HepG2 (cell line): ENCODE measurements at regions not wholly inside any gene's neighbourhood (a gene's known extent, or its start where the extent isn't known, plus 50 kb on each side); places are given as distances from the start of the nearest gene placed in this dataset.

Source experiments
- ATAC-seq: fragments of 200-7000 bp; cut with Tn5 transposase; 3 replicates; pipeline ENCODE4 v1.9.1; 2020; ENCODE audit warnings: mild to moderate bottlenecking, moderate library complexity
- BruUV-seq: library from RNA; stranded (reverse); fragments of 400-500 nt; replicated peaks from 2 replicates; lab custom pipeline; 2021; lab: Mats Ljungman, UMichigan
- CTCF ChIA-PET: fragments of 300-600 bp; formaldehyde crosslinking; extraction: SDS; loops from one replicate; lab custom pipeline; 2021; ENCODE audit warnings: low total read pairs, inconsistent platforms, low intra/inter-chr PET ratio; lab: Yijun Ruan, JAX
- POLR2A ChIA-PET: fragments of 350-600 bp; sonication (Branson Sonifier 250); formaldehyde crosslinking; loops from one replicate; lab custom pipeline; 2020; ENCODE audit warnings: antibody characterized with exemption, inconsistent platforms; lab: Yijun Ruan, JAX
- DNase-seq: peaks from one replicate; pipeline ENCODE4 v3.0.0-alpha.2; 2015; ENCODE audit warnings: low spot score
- FAIRE-seq: peaks from 3 replicates; lab custom pipeline; 2011; peaks lifted over from hg19 to GRCh38; lab: Jason Lieb, UNC
- H2AFZ ChIP-seq: one replicate; pipeline ENCODE4 v1.6.1; 2011; ENCODE audit warnings: low read length, inconsistent platforms
- H3K27ac ChIP-seq: fragments of 300-600 bp; 3 replicates; pipeline ENCODE4 v1.8.0; 2011; ENCODE audit warnings: mixed run types, mild to moderate bottlenecking, mixed read lengths, low read length, inconsistent platforms; ENCODE audit not compliant: insufficient read depth; ENCODE audit errors: extremely low read length
- H3K27me3 ChIP-seq, 2 experiments: fragments of 200-600 bp in 1 of 2; 2 replicates in 1 of 2; 3 replicates in 1 of 2; pipeline versions ENCODE4 v1.6.0 to v1.8.0; 2011; ENCODE audit warnings: low read length in 2 of 2, mild to moderate bottlenecking in 2 of 2, moderate library complexity in 2 of 2, inconsistent platforms in 1 of 2; ENCODE audit not compliant: insufficient read depth in 2 of 2, control insufficient read depth in 1 of 2
- H3K36me3 ChIP-seq, 2 experiments: fragments of 200-600 bp in 1 of 2; replicated peaks in 1 of 2; 2 replicates in 1 of 2; 3 replicates in 1 of 2; pipeline versions ENCODE4 v1.5.1 to v1.8.0; 2011; ENCODE audit warnings: low read length in 2 of 2, inconsistent platforms in 1 of 2; ENCODE audit not compliant: insufficient read depth in 2 of 2, control insufficient read depth in 1 of 2
- H3K4me1 ChIP-seq: 2 replicates; pipeline ENCODE4 v1.5.1; 2012; ENCODE audit warnings: low read length, inconsistent platforms; ENCODE audit not compliant: insufficient read depth
- H3K4me2 ChIP-seq: 2 replicates; pipeline ENCODE4 v1.6.0; 2011; ENCODE audit warnings: low read depth, low read length, inconsistent platforms
- H3K4me3 ChIP-seq, 3 experiments: fragments of 200-600 bp in 1 of 3; sonication (generic), shearing (Covaris generic) in 1 of 3; replicated peaks in 1 of 3; 2 replicates each; pipeline ENCODE4 v1.5.1; 2011 to 2016; ENCODE audit warnings: low read length in 3 of 3, inconsistent platforms in 2 of 3, low read depth in 2 of 3, mild to moderate bottlenecking in 2 of 3, control low read depth in 1 of 3, mixed read lengths in 1 of 3; ENCODE audit not compliant: insufficient read depth in 1 of 3
- H3K79me2 ChIP-seq: one replicate; pipeline ENCODE4 v1.6.1; 2011; ENCODE audit warnings: low read length, inconsistent platforms; ENCODE audit not compliant: insufficient read depth
- H3K9ac ChIP-seq: 2 replicates; pipeline ENCODE4 v1.6.0; 2011; ENCODE audit warnings: mild to moderate bottlenecking, low read depth, low read length, inconsistent platforms; ENCODE audit not compliant: insufficient read depth
- H3K9me3 ChIP-seq: 2 replicates; pipeline ENCODE4 v1.5.1; 2012; ENCODE audit warnings: mild to moderate bottlenecking, low read length
- H4K20me1 ChIP-seq: 2 replicates; pipeline ENCODE4 v1.6.0; 2011; ENCODE audit warnings: inconsistent platforms, mild to moderate bottlenecking, low read length, moderate library complexity; ENCODE audit not compliant: insufficient read depth
- BCLAF1 ChIP-seq: fragments of 450-650 bp; IDR thresholded peaks from 2 replicates; pipeline ENCODE4 v1.6.1; 2017; ENCODE audit warnings: mild to moderate bottlenecking
- BRF2 ChIP-seq: sonication (generic); formaldehyde crosslinking; IDR thresholded peaks from 2 replicates; pipeline ENCODE4 v1.8.1; 2022; ENCODE audit warnings: mild to moderate bottlenecking, missing genetic modification reagents
- CBX1 ChIP-seq: IDR thresholded peaks from one replicate; pipeline ENCODE4 v1.6.1; 2016; ENCODE audit warnings: antibody characterized with exemption, low read depth
- HCFC1 ChIP-seq: fragments of 150-350 bp; IDR thresholded peaks from 2 replicates; pipeline ENCODE4 v1.6.1; 2014; ENCODE audit warnings: low read depth, low read length
- IRF1 ChIP-seq: sonication (generic); formaldehyde crosslinking; IDR thresholded peaks from 2 replicates; pipeline ENCODE4 v1.4.0; 2020; ENCODE audit warnings: low read depth, mild to moderate bottlenecking, missing genetic modification reagents
- JARID2 ChIP-seq: sonication (generic); formaldehyde crosslinking; IDR thresholded peaks from 2 replicates; pipeline ENCODE4 v1.8.1; 2023; ENCODE audit warnings: missing genetic modification reagents, inconsistent platforms; ENCODE audit not compliant: insufficient replicate concordance
- MBNL3 ChIP-seq: fragments of 250-450 bp; sonication (Bioruptor Pico); conservative IDR thresholded peaks from 2 replicates; pipeline ENCODE4 v1.8.0; 2022; ENCODE audit warnings: mild to moderate bottlenecking, inconsistent platforms
- NBN ChIP-seq: fragments of 450-650 bp; conservative IDR thresholded peaks from 2 replicates; pipeline ENCODE4 v1.6.1; 2017
- PHF20 ChIP-seq: sonication (generic); formaldehyde crosslinking; IDR thresholded peaks from 2 replicates; pipeline ENCODE4 v1.5.0; 2020; ENCODE audit warnings: mild to moderate bottlenecking, missing genetic modification reagents
- RBM39 ChIP-seq: fragments of 200-400 bp; formaldehyde crosslinking; IDR thresholded peaks from one replicate; pipeline ENCODE4 v1.6.1; 2018; ENCODE audit warnings: antibody characterized with exemption, mild to moderate bottlenecking, low read depth, low read length; ENCODE audit not compliant: poor library complexity, severe bottlenecking
- SNAPC2 ChIP-seq: sonication (generic); formaldehyde crosslinking; IDR thresholded peaks from 2 replicates; pipeline ENCODE4 v1.8.1; 2022; ENCODE audit warnings: mild to moderate bottlenecking, missing genetic modification reagents
- ZNF512B ChIP-seq: sonication (generic); formaldehyde crosslinking; IDR thresholded peaks from 2 replicates; pipeline ENCODE4 v1.5.1; 2020; ENCODE audit warnings: missing genetic modification reagents, mild to moderate bottlenecking, borderline replicate concordance
- ZSCAN29 ChIP-seq: sonication (generic); formaldehyde crosslinking; conservative IDR thresholded peaks from 2 replicates; pipeline ENCODE4 v1.4.0; 2020; ENCODE audit warnings: mild to moderate bottlenecking, missing genetic modification reagents
- WGBS: methylation state at CpG from one replicate; pipeline ENCODE4 v1.1.6; 2017; ENCODE audit warnings: low lambda C conversion rate; 5-methylcytosine and 5-hydroxymethylcytosine counted together
- in situ Hi-C: cut with HindIII; loops from 2 replicates; pipeline ENCODE4 v1.10.0; 2017; ENCODE audit warnings: low pct_unique_long_range_greater_than_20kb; ENCODE audit not compliant: extremely low pct_ligation_motif_present
- intact Hi-C: fragments of 100-400 bp; cut with micrococcal nuclease; formaldehyde crosslinking; loops from one replicate; pipeline ENCODE4 v1.10.0; 2022; ENCODE audit not compliant: unreplicated experiment

- in situ Hi-C loops, result no loop called here
Observed at GRCh38 chr3:73236867-73237266, 175.4 kb downstream of the EBLN2 start.

GRCh38 chr3:73243740-73244139, 182.3 kb downstream of the EBLN2 start:
- Histone ChIP-seq H3K27me3 (no peaks in the 10 kb centered on the region), H3K4me1 (no peaks in the 10 kb centered on the region), H2AFZ (no peak overlapping the region), H3K9me3 (no peaks in the 10 kb centered on the region), H3K36me3 (no peaks in the 10 kb centered on the region), H3K9ac (no peak overlapping the region), H3K4me2 (no peak overlapping the region), H4K20me1 (no peaks in the 10 kb centered on the region), H3K4me3 (no peak overlapping the region), H3K79me2 (no peaks in the 10 kb centered on the region), H3K27ac (no peak overlapping the region)
- in situ Hi-C loops, result no loop called here
- ChIA-PET CTCF (no interaction called here), POLR2A (no interaction called here)
- ATAC-seq, result no peak
- 29% methylated on average over 3 of the region's 3 CpGs for WGBS
- no TSS peak for BruUV-seq
- DNase-seq, result no peak
- no peak for FAIRE-seq
- intact Hi-C loops, result no loop called here
- TF ChIP-seq IRF1 (CRISPR knock-in tag), result no peak
- TF ChIP-seq SNAPC2 (CRISPR knock-in tag), result no peak
- TF ChIP-seq HCFC1, result no peak
- TF ChIP-seq RBM39, result no peak
- no peak for TF ChIP-seq ZNF512B (CRISPR knock-in tag)
- no peak for TF ChIP-seq CBX1
- no peak for TF ChIP-seq BCLAF1
- TF ChIP-seq MBNL3 (CRISPR knock-in tag), result no peak
- TF ChIP-seq BRF2 (CRISPR knock-in tag), result no peak
- no peak for TF ChIP-seq NBN
- no peak for TF ChIP-seq ZSCAN29 (CRISPR knock-in tag)

More at GRCh38 chr3:73236867-73237266, 175.4 kb downstream of the EBLN2 start:
- Histone ChIP-seq H3K36me3 (no peaks in the 10 kb centered on the region), H2AFZ (no peak overlapping the region), H3K4me2 (no peak overlapping the region), H3K9ac (no peak overlapping the region), H4K20me1 (no peaks in the 10 kb centered on the region), H3K4me3 (no peak overlapping the region), H3K79me2 (no peaks in the 10 kb centered on the region), H3K27me3 (no peaks in the 10 kb centered on the region), H3K4me1 (no peaks in the 10 kb centered on the region), H3K9me3 (no peaks in the 10 kb centered on the region), H3K27ac (no peak overlapping the region)
- TF ChIP-seq PHF20 (CRISPR knock-in tag) (no peak), JARID2 (CRISPR knock-in tag) (no peak)
- intact Hi-C loops, result no loop called here
- BruUV-seq, result no TSS peak
- DNase-seq, result no peak
- no peak for ATAC-seq
- 54% methylated on average over 5 of the region's 5 CpGs for WGBS
- POLR2A ChIA-PET, result no interaction called here
- FAIRE-seq, result no peak
- CTCF ChIA-PET, result no interaction called here
